Upper lobe of right lung (tissue), 1 donor: ENCODE measurements at regions not wholly inside any gene's neighbourhood (a gene's known extent, or its start where the extent isn't known, plus 50 kb on each side); places are given as distances from the start of the nearest gene placed in this dataset.

ENCODE experiments used
- ATAC-seq: fragments of 200-7000 bp; cut with Tn5 transposase; one replicate; pipeline ENCODE4 v1.9.1; 2020; ENCODE audit warnings: mild to moderate bottlenecking, moderate library complexity
- DNase-seq: peaks from one replicate; pipeline ENCODE4 v3.0.0-alpha.2; 2020
- H3K27ac ChIP-seq: fragments of 200-600 bp; one replicate; pipeline ENCODE4 v1.8.0; 2022
- H3K27me3 ChIP-seq: fragments of 200-600 bp; one replicate; pipeline ENCODE4 v1.8.0; 2022; ENCODE audit warnings: mild to moderate bottlenecking
- H3K36me3 ChIP-seq: fragments of 200-600 bp; one replicate; pipeline ENCODE4 v1.8.0; 2022
- H3K4me1 ChIP-seq: fragments of 200-600 bp; one replicate; pipeline ENCODE4 v1.8.0; 2022
- H3K4me3 ChIP-seq: fragments of 200-600 bp; one replicate; pipeline ENCODE4 v1.8.0; 2022; ENCODE audit warnings: mild to moderate bottlenecking
- H3K9me3 ChIP-seq: fragments of 200-600 bp; one replicate; pipeline ENCODE4 v1.8.0; 2022
- CTCF ChIP-seq: fragments of 200-600 bp; IDR thresholded peaks from one replicate; pipeline ENCODE4 v1.8.0; 2022; ENCODE audit warnings: antibody characterized with exemption
- intact Hi-C: fragments of 100-400 bp; cut with DNase I; formaldehyde crosslinking; loops from one replicate; pipeline ENCODE4 v1.11.0; 2022
- donor health status: DM: no; HTN: yes; CAD: no; lungs with severe emphysema.

- intact Hi-C loops: no loop called here
- ATAC-seq (no peak), DNase-seq (no peak)
- H3K36me3 ChIP-seq: no peaks in the 10 kb centered on the region
- no peak for TF ChIP-seq CTCF
- no peaks in the 10 kb centered on the region for H3K9me3 ChIP-seq
- H3K4me1 ChIP-seq: no peaks in the 10 kb centered on the region
- H3K27me3 ChIP-seq: no peaks in the 10 kb centered on the region
- H3K27ac ChIP-seq: no peak overlapping the region
- no peak overlapping the region for H3K4me3 ChIP-seq
Measured at GRCh38 chr4:138899999-138900398, 115.6 kb upstream of the NOCT start.

- TF ChIP-seq CTCF: no peak
- ATAC-seq: no peak
- H3K4me3 ChIP-seq: no peak overlapping the region
- H3K27ac ChIP-seq: no peak overlapping the region
- DNase-seq: no peak
- H3K4me1 ChIP-seq: no peaks in the 10 kb centered on the region
- intact Hi-C loops: no loop called here
- H3K9me3 ChIP-seq: no peaks in the 10 kb centered on the region
- H3K27me3 ChIP-seq: no peaks in the 10 kb centered on the region
- no peaks in the 10 kb centered on the region for H3K36me3 ChIP-seq
Measured at GRCh38 chr4:138898282-138898681, 117.3 kb upstream of the NOCT start.

- ATAC-seq (no peak), DNase-seq (no peak)
- Histone ChIP-seq H3K4me3 (no peak overlapping the region), H3K9me3 (no peaks in the 10 kb centered on the region), H3K36me3 (no peaks in the 10 kb centered on the region), H3K27ac (no peak overlapping the region), H3K27me3 (no peaks in the 10 kb centered on the region), H3K4me1 (no peaks in the 10 kb centered on the region)
- intact Hi-C loops: no loop called here
- TF ChIP-seq CTCF: no peak
Measured at GRCh38 chr4:138897811-138898226, 117.8 kb upstream of the NOCT start.

GRCh38 chr4:138894709-138895108, 120.9 kb upstream of the NOCT start:
- ATAC-seq: peak; percentile 95
- no peak overlapping the region for H3K4me3 ChIP-seq
- TF ChIP-seq CTCF: no peak
- no peaks in the 10 kb centered on the region for H3K9me3 ChIP-seq
- DNase-seq: no peak
- no peaks in the 10 kb centered on the region for H3K27me3 ChIP-seq
- intact Hi-C loops: no loop called here
- H3K27ac ChIP-seq: no peak overlapping the region
- H3K4me1 ChIP-seq: no peaks in the 10 kb centered on the region
- no peaks in the 10 kb centered on the region for H3K36me3 ChIP-seq

GRCh38 chr4:138894011-138894410, 121.6 kb upstream of the NOCT start:
- ATAC-seq (no peak), DNase-seq (no peak)
- TF ChIP-seq CTCF: no peak
- Histone ChIP-seq H3K27me3 (no peaks in the 10 kb centered on the region), H3K36me3 (no peaks in the 10 kb centered on the region), H3K27ac (no peak overlapping the region), H3K9me3 (no peaks in the 10 kb centered on the region), H3K4me1 (no peaks in the 10 kb centered on the region), H3K4me3 (no peak overlapping the region)
- intact Hi-C loops: no loop called here
